DOHH2 (cell line): ENCODE measurements at regions not wholly inside any gene's neighbourhood (a gene's known extent, or its start where the extent isn't known, plus 50 kb on each side); places are given as distances from the start of the nearest gene placed in this dataset.

Source experiments
- H3F3A ChIP-seq: fragments of 200-600 bp; sonication (generic), shearing (Covaris generic); 2 replicates; pipeline ENCODE4 v1.6.0; 2016; ENCODE audit warnings: antibody characterized with exemption, mild to moderate bottlenecking; ENCODE audit not compliant: control insufficient read depth, insufficient read depth
- H3K27ac ChIP-seq: fragments of 200-600 bp; sonication (generic); 2 replicates; pipeline ENCODE4 v1.5.1; 2014; ENCODE audit warnings: low read depth, mild to moderate bottlenecking, low read length, moderate library complexity
- H3K27me3 ChIP-seq: fragments of 200-600 bp; sonication (generic); 2 replicates; pipeline ENCODE4 v1.6.1; 2014; ENCODE audit warnings: mild to moderate bottlenecking, low read length, mixed read lengths; ENCODE audit not compliant: control insufficient read depth
- H3K36me3 ChIP-seq: fragments of 200-600 bp; sonication (generic); 2 replicates; pipeline ENCODE4 v1.6.1; 2014; ENCODE audit warnings: mild to moderate bottlenecking, low read length, moderate library complexity, mixed read lengths; ENCODE audit not compliant: control insufficient read depth
- H3K4me1 ChIP-seq: fragments of 200-600 bp; sonication (generic); 2 replicates; pipeline ENCODE4 v1.6.1; 2014; ENCODE audit warnings: mild to moderate bottlenecking, low read length, mixed read lengths; ENCODE audit not compliant: control insufficient read depth
- H3K4me2 ChIP-seq: fragments of 200-600 bp; sonication (generic); 2 replicates; pipeline ENCODE4 v1.6.0; 2014; ENCODE audit warnings: mild to moderate bottlenecking, low read length, moderate library complexity
- H3K4me3 ChIP-seq: fragments of 200-600 bp; sonication (generic); 2 replicates; pipeline ENCODE4 v1.5.1; 2014; ENCODE audit warnings: mild to moderate bottlenecking, low read length, mixed read lengths
- H3K79me2 ChIP-seq: fragments of 200-600 bp; sonication (generic); 2 replicates; pipeline ENCODE4 v1.6.1; 2014; ENCODE audit warnings: mild to moderate bottlenecking, low read length, mixed read lengths; ENCODE audit not compliant: control insufficient read depth
- H3K9me2 ChIP-seq: fragments of 200-600 bp; sonication (generic); replicated peaks from 2 replicates; pipeline ENCODE4 v1.6.1; 2014; ENCODE audit warnings: mild to moderate bottlenecking, low read length, mixed read lengths; ENCODE audit not compliant: control insufficient read depth
- H3K9me3 ChIP-seq: fragments of 200-600 bp; sonication (generic); 2 replicates; pipeline ENCODE4 v1.6.1; 2014; ENCODE audit warnings: antibody characterized with exemption, low read length, mixed read lengths; ENCODE audit not compliant: control insufficient read depth, insufficient read depth
- H4K20me1 ChIP-seq: fragments of 200-600 bp; sonication (generic); 2 replicates; pipeline ENCODE4 v1.6.0; 2014; ENCODE audit warnings: low read depth, mild to moderate bottlenecking, antibody characterized with exemption, low read length, moderate library complexity; ENCODE audit not compliant: control insufficient read depth, insufficient read depth
- EZH2phosphoT487 ChIP-seq: fragments of 200-600 bp; sonication (generic); IDR thresholded peaks from 2 replicates; pipeline ENCODE4 v1.6.1; 2017; ENCODE audit warnings: borderline replicate concordance, mild to moderate bottlenecking, antibody characterized with exemption, low read length, moderate library complexity, mixed read lengths
- TF ChIP-seq, protein P1 (sequence below): fragments of 200-600 bp; sonication (generic); IDR thresholded peaks from one replicate; pipeline ENCODE4 v1.5.1; 2014; ENCODE audit warnings: antibody characterized with exemption, mild to moderate bottlenecking, low read depth, low read length; ENCODE audit not compliant: poor library complexity, severe bottlenecking

GRCh38 chr18:2028986-2029385 is 542.3 kb downstream of the METTL4 start:
- Histone ChIP-seq H3K27ac (no peak overlapping the region), H3K36me3 (no peaks in the 10 kb centered on the region), H3K4me3 (no peak overlapping the region), H3K9me3 (no peaks in the 10 kb centered on the region), H3K4me1 (no peaks in the 10 kb centered on the region), H4K20me1 (no peaks in the 10 kb centered on the region), H3K27me3 (no peaks in the 10 kb centered on the region), H3K4me2 (no peak overlapping the region), H3K9me2 (no peaks in the 10 kb centered on the region), H3K79me2 (no peaks in the 10 kb centered on the region), H3F3A (no peaks in the 10 kb centered on the region)
- TF ChIP-seq, protein P1, sequence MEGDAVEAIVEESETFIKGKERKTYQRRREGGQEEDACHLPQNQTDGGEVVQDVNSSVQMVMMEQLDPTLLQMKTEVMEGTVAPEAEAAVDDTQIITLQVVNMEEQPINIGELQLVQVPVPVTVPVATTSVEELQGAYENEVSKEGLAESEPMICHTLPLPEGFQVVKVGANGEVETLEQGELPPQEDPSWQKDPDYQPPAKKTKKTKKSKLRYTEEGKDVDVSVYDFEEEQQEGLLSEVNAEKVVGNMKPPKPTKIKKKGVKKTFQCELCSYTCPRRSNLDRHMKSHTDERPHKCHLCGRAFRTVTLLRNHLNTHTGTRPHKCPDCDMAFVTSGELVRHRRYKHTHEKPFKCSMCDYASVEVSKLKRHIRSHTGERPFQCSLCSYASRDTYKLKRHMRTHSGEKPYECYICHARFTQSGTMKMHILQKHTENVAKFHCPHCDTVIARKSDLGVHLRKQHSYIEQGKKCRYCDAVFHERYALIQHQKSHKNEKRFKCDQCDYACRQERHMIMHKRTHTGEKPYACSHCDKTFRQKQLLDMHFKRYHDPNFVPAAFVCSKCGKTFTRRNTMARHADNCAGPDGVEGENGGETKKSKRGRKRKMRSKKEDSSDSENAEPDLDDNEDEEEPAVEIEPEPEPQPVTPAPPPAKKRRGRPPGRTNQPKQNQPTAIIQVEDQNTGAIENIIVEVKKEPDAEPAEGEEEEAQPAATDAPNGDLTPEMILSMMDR, result no peak
- TF ChIP-seq EZH2phosphoT487, result no peak

GRCh38 chr18:2030647-2031046 is 540.7 kb downstream of the METTL4 start:
- Histone ChIP-seq H3K4me3 (no peak overlapping the region), H3K4me1 (no peaks in the 10 kb centered on the region), H3K27ac (no peak overlapping the region), H3K36me3 (no peaks in the 10 kb centered on the region), H3F3A (no peaks in the 10 kb centered on the region), H4K20me1 (no peaks in the 10 kb centered on the region), H3K27me3 (no peaks in the 10 kb centered on the region), H3K9me3 (no peaks in the 10 kb centered on the region), H3K4me2 (no peak overlapping the region), H3K9me2 (no peaks in the 10 kb centered on the region), H3K79me2 (no peaks in the 10 kb centered on the region)
- no peak for TF ChIP-seq EZH2phosphoT487
- TF ChIP-seq, protein P1, result no peak

- H3K4me1 ChIP-seq, result no peaks in the 10 kb centered on the region
- H3K4me2 ChIP-seq, result no peak overlapping the region
- H3K4me3 ChIP-seq, result no peak overlapping the region
- no peak overlapping the region for H3K27ac ChIP-seq
- H3F3A ChIP-seq, result no peaks in the 10 kb centered on the region
- TF ChIP-seq, protein P1, result no peak
- no peak for TF ChIP-seq EZH2phosphoT487
- H3K9me2 ChIP-seq, result no peaks in the 10 kb centered on the region
- no peaks in the 10 kb centered on the region for H3K79me2 ChIP-seq
- H3K9me3 ChIP-seq, result no peaks in the 10 kb centered on the region
- H4K20me1 ChIP-seq, result no peaks in the 10 kb centered on the region
- no peaks in the 10 kb centered on the region for H3K36me3 ChIP-seq
- no peaks in the 10 kb centered on the region for H3K27me3 ChIP-seq
Measured at GRCh38 chr18:2032036-2032435, 539.3 kb downstream of the METTL4 start.

DNA sequence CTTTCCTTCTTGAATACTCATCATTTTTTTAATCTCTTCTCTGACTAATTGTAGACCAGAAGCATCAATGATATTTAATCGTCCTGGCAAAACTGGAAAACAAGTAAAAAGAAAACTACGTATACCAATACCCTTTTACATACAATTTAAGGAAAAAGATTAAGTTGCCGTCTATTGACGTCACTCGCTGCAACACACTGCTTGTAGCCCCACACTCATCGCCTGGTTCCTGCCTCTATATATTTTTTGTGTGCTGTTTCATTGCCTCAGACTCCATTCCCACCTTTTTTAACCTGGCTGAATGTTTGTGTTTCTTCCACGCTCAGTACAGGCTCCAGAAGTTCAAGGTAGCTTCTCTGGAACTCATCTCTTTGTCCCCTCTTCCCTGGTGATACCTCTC is 536.2 kb downstream of the METTL4 start:
- Histone ChIP-seq H3K36me3 (no peaks in the 10 kb centered on the region), H3K9me2 (no peaks in the 10 kb centered on the region), H3K27ac (no peak overlapping the region), H3K4me3 (no peak overlapping the region), H3K27me3 (no peaks in the 10 kb centered on the region), H3F3A (no peaks in the 10 kb centered on the region), H4K20me1 (no peaks in the 10 kb centered on the region), H3K79me2 (no peaks in the 10 kb centered on the region), H3K4me2 (no peak overlapping the region), H3K9me3 (no peaks in the 10 kb centered on the region), H3K4me1 (no peaks in the 10 kb centered on the region)
- TF ChIP-seq, protein P1, result no peak
- no peak for TF ChIP-seq EZH2phosphoT487
